HG02885 (cell line): ENCODE measurements at regions not wholly inside any gene's neighbourhood (a gene's known extent, or its start where the extent isn't known, plus 50 kb on each side); places are given as distances from the start of the nearest gene placed in this dataset.

ENCODE experiments used
- ATAC-seq: cut with Tn5 transposase; IDR thresholded peaks from one replicate; pipeline ENCODE4 v1.9.1; 2021; ENCODE audit warnings: mild to moderate bottlenecking; ENCODE audit not compliant: unreplicated experiment, poor library complexity

DNA sequence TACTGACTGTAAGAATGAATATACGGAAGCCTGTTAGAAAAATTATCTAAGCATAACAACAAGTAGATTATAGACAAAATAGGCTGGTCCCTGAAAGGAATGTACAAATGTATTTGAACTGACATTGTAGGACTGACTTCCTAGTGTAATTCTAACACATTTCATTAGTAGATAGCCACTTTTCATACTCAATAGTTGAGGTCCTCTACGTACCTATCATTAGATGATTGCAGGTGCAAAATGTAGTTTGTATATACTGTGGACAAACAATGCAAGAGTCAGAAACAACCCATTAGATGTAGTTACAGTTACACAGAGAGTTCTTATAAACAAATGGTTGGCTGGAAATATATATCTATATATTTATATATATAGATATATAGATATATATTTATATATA, 402.3 kb upstream of the SLITRK6 start:
- ATAC-seq = no peak

DNA sequence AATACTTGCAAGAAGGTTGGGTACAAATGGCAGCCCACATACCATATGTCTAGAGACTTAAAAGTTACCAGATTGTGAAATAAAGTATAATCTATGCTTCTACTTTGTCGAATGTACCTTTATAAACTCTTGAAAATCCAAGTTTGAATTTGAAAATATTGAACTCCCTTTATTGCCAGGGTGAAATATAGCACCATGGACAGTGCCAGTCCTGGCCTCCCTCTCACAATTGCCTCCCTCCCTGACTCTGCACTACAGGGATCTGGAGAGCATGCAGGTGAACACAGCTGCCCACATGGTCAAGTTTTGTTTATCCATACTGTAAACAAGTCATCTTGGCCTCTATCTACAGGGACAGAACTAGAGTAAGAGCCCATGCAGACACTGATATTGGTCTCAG, 394.1 kb upstream of the SLITRK6 start:
- ATAC-seq = no peak

DNA sequence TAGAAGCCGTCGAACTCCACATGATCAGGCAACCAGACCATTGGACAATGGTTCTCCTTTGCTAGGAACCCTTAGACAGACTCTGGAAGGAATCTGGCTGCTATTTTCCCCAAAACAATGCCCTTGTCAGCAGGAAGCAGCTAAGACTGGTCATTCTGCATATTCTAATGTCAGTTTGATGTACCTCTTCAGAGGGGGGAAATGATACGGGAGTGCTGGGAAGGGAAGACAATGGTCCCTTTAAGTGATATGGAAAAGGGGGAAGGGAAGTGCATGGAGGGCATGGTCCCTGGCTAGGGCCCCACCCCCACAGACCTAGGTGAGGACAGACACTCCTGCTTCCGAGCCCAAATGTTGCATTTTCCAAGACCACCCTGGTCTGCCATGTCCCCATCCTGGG, 389.0 kb upstream of the SLITRK6 start:
- ATAC-seq = no peak

DNA sequence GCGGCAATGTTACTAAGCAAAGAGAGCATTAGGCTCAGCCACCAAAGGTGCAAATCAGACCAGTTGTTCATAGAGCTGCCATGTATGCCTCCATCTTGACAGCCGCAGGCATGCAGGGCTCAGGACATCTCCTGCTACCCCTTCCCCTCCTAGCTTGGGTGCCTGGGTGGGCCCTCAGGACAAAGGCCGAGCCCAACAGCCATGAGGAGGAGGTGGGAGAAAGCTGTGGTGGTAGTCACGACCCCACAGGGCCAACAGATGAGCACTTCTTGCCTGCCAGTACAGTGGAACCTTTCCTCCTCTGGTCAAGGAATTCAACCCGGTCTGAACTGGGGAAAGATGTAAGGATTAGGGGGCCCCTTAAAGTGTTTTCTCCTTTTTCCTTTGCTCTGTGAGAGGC, 386.4 kb upstream of the SLITRK6 start:
- no peak for ATAC-seq

DNA sequence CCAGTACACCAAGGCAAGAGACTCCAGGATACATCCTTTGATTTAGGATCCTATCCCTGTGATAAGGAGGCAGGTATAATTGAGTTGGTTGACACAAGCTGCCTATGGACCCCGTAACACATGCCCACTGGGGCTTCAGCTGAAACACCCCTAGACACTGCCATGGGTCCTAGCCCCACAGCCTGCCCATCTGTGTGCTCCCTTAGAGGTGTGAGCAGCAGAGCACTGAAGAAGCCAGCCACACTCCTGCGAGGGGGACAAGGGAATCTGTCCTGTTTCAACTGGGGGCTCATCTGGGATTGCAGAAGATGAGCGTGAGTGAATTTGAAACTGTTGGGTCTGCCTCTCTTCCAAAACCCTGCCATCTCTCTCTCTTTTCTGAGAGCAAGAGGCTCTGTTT, 385.9 kb upstream of the SLITRK6 start:
- ATAC-seq = no peak

DNA sequence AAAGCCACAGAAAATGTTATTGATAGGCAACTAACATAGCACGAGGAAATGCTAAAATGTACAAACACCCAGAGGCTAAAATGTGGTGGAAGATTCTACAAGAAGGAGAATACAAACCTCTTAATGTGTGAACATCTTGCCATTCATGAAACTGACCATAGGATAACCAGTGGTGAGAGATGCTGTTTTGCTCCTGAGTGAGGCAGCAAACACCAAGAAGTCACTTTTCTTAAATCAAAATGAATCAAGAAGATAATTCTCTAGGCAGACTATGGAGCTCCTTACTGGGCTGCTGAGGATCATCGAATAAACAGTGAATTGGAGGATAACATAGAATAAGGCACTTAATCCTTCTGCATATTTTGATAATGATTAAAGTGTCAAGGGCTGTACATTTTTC, 375.4 kb upstream of the SLITRK6 start:
- ATAC-seq = no peak

DNA sequence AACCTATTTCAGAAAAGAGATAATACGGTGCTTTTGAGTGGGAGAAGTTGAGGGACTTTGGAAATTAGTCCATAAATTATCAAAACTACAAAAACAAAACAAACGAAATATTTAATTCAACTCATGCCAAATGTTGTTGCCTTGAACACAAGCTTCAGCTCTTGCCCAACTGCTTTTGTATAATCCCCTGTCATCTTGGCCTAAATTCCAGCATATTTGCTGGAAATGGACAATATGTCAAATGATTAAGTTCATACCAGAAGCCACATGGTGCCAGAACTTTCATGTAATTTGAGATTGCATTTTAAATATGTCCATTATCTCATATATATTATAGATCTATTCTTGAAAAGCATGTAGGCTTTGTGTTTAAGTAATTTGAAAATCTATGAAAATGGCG, 373.7 kb upstream of the SLITRK6 start:
- ATAC-seq = no peak

DNA sequence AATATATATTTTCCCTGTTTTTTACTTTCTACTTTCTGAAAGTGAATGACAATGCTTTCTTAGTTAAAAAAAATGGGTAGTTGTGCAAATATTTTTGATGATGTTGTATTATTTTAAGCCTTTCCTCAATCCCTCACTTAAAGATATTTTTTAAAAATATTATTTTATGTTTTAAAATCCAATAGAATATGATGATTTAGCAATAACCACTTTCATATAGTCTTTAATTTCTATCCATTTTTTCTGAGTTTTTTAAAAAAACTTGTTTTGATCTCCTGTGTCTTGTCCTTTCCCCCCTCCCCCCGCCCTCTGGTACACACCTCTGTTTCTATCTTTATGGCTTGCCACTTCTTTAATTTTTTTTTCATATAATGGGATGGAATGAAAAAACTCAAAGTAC, 362.0 kb upstream of the SLITRK6 start:
- ATAC-seq = no peak

DNA sequence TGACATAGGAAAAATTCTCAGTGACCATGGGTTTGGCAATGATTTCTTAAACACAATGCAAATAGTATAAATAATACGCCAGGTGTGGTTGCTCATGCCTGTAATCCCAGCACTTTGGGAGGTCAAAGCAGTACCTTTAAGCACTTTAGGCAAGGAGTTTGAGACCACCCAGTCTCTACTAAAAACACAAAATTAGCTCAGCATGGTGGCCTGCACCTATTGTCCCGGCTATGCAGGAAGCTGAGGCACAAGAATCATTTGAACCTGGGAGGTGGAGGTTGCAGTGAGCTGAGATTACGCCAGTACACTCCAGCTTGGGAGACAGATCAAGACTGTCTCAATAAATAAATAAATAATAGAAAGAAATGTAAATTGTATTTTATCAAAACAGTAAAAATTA, 356.5 kb upstream of the SLITRK6 start:
- no peak for ATAC-seq

DNA sequence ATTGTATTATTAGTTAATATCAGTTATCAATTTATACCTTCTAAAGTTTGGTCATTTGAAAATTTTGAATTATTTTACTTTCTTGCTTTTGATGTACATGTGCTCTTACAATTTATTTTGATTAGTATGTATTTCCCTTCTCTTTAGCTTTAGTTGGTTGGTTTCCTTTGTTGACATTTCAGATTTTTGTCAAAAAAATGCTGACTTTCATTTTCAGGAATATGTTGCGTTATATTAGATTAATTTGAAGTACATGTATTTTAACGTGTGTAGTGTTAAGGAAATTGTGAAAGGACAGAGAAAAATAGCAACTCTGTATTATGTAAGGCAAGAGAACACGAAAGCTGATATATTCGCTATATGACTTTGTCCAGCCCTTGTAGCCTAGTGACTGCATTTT, 342.9 kb upstream of the SLITRK6 start:
- no peak for ATAC-seq

DNA sequence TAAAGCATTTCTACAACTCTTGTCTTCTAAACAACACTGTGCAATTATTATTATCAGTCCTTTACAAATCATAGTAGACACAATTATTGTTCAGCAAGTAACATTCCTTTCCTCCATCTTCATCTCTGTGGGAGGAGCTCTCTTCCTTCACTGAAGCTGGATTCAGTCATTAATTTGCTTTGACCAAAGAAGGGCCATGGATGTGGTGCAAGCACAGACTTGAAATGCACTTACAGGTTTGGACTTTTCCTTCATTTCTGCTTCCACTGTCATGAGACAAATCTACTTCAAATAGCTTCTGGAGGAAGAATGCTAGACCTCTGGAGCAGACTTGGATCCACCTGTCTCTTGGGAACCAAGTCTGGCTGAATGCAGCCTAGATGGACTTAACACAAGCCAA, 336.6 kb upstream of the SLITRK6 start:
- no peak for ATAC-seq

DNA sequence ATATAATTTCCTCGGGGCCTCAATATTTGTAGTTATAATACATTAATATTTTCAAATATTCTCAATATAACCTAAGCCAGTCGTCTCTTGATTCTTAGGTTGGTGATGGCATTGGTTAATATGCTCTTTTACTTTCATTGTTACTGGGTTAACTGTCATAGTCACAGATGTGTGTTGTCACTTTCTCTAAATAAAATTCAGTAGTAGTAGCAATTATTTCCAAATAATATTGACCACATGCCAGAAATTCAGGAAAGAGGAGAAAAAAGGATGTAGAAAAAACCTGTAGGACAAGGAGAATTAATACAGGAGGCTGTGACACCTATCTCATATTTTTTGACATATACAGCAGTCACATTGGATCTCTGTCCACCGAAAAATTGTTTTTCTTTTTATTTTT, 322.7 kb upstream of the SLITRK6 start:
- no peak for ATAC-seq

DNA sequence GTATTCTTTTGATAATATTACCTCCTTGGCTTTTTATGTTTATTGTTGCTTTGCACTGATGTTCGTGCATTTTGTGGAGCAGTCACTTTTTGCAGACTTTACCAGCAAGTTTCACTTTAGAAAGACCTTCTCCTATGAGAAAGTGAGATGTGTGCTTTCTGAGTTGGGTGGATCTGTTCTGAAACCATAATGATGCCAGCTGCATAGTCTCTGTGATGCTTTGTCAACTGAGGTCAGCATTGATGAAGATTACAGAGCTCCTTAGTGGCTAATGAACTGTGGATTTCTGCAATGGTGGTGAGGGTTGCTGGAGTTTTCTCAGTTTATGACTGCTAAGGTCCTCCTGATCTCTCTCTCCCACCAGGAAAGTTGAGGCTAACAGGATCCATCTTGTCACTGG, 309.9 kb upstream of the SLITRK6 start:
- no peak for ATAC-seq

DNA sequence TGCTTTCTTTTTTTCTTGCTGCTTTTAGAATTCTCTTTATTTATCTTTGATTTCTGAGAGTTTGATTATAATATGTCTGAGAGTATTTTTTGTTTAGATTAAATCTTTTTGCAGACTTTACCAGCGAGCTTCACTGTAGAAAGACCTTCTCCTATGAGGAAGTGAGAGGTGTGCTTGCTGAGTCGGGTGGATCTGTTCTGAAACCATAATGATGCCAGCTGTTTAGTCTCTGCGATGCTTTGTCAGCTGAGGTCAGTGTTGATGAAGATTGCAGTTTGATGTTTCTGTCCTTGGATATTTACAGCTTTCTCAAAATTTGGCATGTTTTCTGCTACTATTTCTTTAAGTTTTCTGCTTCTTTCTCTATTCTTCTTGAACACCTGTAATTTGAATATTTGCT, 309.1 kb upstream of the SLITRK6 start:
- ATAC-seq = no peak

DNA sequence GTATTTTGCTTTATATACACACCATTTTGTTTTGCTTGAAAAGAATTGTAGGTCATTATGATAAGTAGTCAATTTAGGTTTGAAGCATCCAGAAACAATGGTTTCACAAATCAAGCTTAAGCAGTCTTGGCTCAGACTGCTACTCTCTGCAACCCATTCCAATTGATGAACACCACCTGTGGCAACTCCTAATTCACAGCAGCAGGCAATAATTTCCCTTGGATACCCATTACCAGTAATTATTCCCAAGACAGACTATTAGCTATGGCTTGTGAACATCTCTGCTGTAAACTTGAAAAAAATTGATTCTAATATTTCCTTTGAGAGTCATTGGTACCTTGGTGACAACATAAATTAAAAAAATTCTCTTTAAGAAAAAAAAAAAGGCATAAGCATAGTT, 299.3 kb upstream of the SLITRK6 start:
- ATAC-seq = no peak

DNA sequence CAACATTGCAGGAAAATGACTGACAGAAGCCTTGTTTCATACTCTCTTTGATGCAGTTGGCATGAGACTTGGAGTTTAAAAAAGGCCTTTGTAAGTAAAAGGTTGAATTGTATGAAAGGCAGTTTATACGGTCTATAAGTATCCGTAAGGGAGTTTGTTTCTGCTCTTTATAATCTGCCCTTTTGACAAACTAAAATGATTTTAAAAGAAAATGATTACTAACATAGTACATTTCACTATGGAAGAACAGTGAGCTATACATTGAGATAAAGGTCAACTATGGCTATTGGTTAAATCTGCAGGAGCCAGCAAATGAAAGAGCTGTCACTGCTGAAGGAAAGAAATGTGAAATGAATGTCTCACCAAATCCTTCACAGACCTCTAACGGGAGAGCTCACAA, 296.1 kb upstream of the SLITRK6 start:
- ATAC-seq = no peak

DNA sequence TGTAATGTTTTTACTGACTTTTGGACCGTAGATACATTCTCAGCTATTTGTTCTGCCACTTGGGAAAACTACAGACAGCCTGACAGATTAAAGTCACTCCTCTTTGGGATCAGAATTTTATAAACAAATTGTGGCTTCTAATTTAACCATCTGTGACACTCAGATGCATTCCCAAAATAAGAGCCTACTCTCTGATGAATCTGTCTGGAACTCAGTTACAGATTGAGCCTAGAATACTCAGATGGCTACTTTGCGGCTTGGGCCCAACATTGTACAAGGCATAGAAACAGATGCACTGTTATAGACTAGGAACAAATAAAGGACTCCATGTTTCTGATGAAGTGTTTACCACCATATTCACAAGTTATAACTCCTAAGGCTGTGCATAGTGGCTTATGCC, 291.0 kb upstream of the SLITRK6 start:
- no peak for ATAC-seq

DNA sequence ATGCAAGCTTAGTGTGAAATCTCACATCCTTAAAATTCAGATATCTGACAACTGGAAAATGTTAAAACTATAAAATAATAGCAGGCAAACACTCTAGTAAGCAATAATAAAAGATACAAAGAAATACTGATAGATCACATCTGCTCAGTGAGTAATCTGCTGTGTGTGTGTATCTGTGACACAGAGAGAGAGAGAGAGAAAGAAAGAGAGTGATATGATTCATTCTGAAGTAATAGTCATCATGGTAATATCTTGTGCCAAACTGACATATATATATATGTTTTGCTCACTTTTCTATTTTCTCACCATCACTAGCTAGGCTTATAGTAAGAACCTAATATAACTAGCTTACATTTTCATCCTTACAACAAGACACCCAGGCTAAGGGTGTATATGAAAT, 288.0 kb upstream of the SLITRK6 start:
- ATAC-seq = no peak

DNA sequence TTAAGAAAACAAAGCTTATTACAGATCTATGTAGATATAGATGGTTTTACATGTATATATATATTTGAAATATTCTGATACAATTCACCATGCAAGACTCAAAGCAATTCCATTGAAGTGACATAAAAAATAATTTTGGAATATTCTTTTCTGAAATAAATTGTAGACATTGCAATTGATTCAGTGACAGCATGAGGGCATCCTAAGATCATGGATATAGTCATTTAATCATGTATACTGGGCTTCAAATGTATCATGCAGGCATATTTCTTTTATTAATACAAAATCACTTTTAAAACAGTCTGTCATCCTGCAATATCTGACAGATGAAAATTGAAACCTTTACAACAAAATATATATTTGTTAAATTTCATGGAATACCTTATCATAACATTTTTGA, 286.7 kb upstream of the SLITRK6 start:
- no peak for ATAC-seq

DNA sequence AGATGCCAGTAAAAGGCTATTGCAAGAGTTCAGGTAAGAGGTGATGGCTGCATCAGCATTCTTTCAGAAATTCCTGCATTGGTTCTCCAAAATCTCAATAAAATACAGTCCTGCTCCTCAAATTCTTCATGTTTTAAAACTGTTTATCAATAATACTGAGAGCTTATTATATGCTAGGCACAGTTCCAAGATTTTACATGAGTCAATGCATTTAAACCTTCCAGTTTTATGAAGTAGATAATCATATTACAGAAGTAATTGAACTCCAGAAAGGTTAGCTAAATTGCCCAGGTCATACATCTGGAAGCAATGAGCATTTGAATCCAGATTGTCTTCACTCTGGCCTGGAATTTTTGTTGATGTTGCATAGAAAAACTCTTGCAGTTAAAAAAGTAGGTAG, 282.9 kb upstream of the SLITRK6 start:
- ATAC-seq = no peak

DNA sequence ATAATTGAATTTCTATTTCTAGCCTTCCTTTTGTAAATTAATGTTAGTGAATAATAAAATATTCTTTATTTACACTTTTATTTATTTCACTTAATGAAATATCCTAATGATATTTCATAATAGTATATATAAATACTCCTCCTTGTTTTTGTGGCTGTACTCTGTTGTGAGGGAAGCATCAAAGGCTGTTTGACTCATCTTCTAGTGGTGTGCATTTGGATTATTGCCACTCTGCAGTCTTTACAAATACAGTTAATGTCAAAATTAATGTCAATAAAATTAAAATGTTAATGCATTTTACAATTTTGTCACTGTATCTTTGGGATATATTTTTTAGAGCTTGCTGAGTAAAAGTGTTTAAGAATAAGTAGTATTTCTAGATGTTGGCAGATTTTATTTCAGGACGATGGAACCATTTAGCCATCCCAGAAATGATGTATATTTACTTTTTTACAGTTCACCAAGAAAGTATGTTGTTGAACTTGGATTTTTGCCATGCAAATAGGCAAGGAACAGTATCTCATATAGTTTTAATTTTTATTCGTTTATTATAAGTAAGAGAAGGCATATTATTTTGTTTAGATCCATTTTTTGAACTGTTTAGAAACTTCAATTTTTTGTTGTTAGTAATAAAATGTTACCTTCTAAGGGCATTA, 281.2 kb upstream of the SLITRK6 start:
- ATAC-seq = no peak

DNA sequence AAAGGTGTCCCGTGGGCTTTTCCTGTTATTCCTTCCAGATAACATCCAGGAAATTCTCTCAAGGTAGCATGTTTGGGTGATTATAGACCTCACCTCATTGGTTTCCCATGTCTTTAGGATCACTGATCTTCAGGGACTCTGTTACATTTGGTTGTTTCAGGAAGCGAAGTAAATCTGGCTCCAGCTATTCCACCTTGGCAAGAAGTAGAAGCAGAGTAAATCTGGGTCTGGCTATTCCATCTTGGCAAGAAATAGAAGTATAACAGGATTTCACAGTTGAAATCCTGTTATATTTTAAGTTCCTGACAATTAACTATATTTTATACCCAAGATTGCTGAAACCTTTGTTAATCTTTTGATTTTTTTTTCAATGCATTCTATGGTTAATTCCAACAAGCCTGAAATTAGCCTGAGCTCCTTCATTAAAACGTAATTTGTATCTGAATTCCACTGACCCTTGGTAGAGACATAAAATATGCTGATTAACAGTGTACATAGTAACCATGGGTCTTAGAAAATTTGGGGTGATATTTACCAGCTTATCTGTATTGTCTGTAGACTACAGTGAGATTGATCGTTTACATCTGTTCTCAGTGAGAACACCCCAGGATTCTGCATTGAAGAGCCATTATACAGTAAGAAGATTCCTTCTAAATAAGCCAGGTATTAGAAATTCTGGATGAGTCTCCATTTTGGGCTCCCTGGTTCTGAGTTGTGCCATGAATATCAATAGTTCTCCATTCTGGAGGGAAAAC, 267.6 kb upstream of the SLITRK6 start:
- no peak for ATAC-seq
